K562 (cell line): ENCODE measurements at regions not wholly inside any gene's neighbourhood (a gene's known extent, or its start where the extent isn't known, plus 50 kb on each side); places are given as distances from the start of the nearest gene placed in this dataset.

ENCODE experiments used
- DACH1 ChIP-seq: fragments of 450-650 bp; IDR thresholded peaks from 2 replicates; pipeline ENCODE4 v1.6.1; 2018; ENCODE audit not compliant: partially characterized antibody
- DNMT1 ChIP-seq: fragments of 450-650 bp; IDR thresholded peaks from 2 replicates; pipeline ENCODE4 v1.6.1; 2016; ENCODE audit warnings: antibody characterized with exemption, mild to moderate bottlenecking
- EP400 ChIP-seq: fragments of 450-650 bp; IDR thresholded peaks from 2 replicates; pipeline ENCODE4 v1.6.1; 2017; ENCODE audit warnings: antibody characterized with exemption, mild to moderate bottlenecking, moderate library complexity
- GABPB1 ChIP-seq: sonication (generic); formaldehyde crosslinking; IDR thresholded peaks from 2 replicates; pipeline ENCODE4 v1.8.0; 2022; ENCODE audit warnings: mild to moderate bottlenecking, missing genetic modification reagents
- MAFK ChIP-seq: IDR thresholded peaks from 2 replicates; pipeline ENCODE4 v1.6.1; 2011; ENCODE audit warnings: low read length, improper control_type of control experiment
- NR4A1 ChIP-seq, 2 experiments: fragments of 250-450 bp in 1 of 2; fragments of 450-650 bp in 1 of 2; sonication (Bioruptor Pico) in 1 of 2; IDR thresholded peaks; 2 replicates each; pipeline versions ENCODE4 v1.4.0 to v1.6.1; 2016 to 2020; ENCODE audit warnings: mild to moderate bottlenecking in 2 of 2, missing compliant biosample characterization in 1 of 2, missing genetic modification characterization in 1 of 2, moderate library complexity in 1 of 2
- POLR2G ChIP-seq: fragments of 200-400 bp; formaldehyde crosslinking; IDR thresholded peaks from 2 replicates; pipeline ENCODE4 v1.6.1; 2017; ENCODE audit warnings: low read depth, mild to moderate bottlenecking, antibody characterized with exemption, low read length, moderate library complexity
- RCOR1 ChIP-seq, 2 experiments: IDR thresholded peaks; 2 replicates each; pipeline ENCODE4 v1.6.1; 2012; ENCODE audit warnings: low read depth in 2 of 2, low read length in 2 of 2, borderline replicate concordance in 1 of 2, improper control_type of control experiment in 1 of 2
- RFX7 ChIP-seq: fragments of 250-450 bp; sonication (Bioruptor Pico); IDR thresholded peaks from 2 replicates; pipeline ENCODE4 v1.5.1; 2021; ENCODE audit warnings: mild to moderate bottlenecking
- SMC3 ChIP-seq: conservative IDR thresholded peaks from 2 replicates; pipeline ENCODE4 v1.6.1; 2011; ENCODE audit warnings: low read depth, low read length, improper control_type of control experiment; ENCODE audit not compliant: insufficient read depth
- ZNF175 ChIP-seq: fragments of 200-800 bp; sonication (Bioruptor generic); IDR thresholded peaks from 2 replicates; pipeline ENCODE4 v1.6.1; 2016; ENCODE audit warnings: low read depth, mild to moderate bottlenecking, missing genetic modification characterization, missing compliant biosample characterization
- ZNF384 ChIP-seq: IDR thresholded peaks from 2 replicates; pipeline ENCODE4 v1.6.1; 2012; ENCODE audit warnings: low read depth, low read length, improper control_type of control experiment
- ZNF699 ChIP-seq: fragments of 250-450 bp; sonication (Bioruptor Pico); IDR thresholded peaks from 2 replicates; pipeline ENCODE4 v1.8.0; 2021; ENCODE audit warnings: mild to moderate bottlenecking, moderate library complexity; ENCODE audit not compliant: insufficient replicate concordance
- TF ChIP-seq, protein P1 (sequence below): IDR thresholded peaks from 2 replicates; pipeline ENCODE4 v1.6.1; 2011; ENCODE audit not compliant: insufficient read length; ENCODE audit errors: extremely low read depth
- TF ChIP-seq, protein P2 (sequence below), 2 experiments: fragments of 450-650 bp in 1 of 2; sonication (generic) in 1 of 2; formaldehyde crosslinking in 1 of 2; IDR thresholded peaks; 2 replicates each; pipeline versions ENCODE4 v1.7.1 to v1.9.0; 2016 to 2022; ENCODE audit warnings: inconsistent platforms in 1 of 2, mild to moderate bottlenecking in 1 of 2, missing genetic modification reagents in 1 of 2
- TF ChIP-seq, protein P3 (sequence below): fragments of 450-650 bp; IDR thresholded peaks from 2 replicates; pipeline ENCODE4 v1.6.1; 2016; ENCODE audit warnings: mild to moderate bottlenecking

DNA sequence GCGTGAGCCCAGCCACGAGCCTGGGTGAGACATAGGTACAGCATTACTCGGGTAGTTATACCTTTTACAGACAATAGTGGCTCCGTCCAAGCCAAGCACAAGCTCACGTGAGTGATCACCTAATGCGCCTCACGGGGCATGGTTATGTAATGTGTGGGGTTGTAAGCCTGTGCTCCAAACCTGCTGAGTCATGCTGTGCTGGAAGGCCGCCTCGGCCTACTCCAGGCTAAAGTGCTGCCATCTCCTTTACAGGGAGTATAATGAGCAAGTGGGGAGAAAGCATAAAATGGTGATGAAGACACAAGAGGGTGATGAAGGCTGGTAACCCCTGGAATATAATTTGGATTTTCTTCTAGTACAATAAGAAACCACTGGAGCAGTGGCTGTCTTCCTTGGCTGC lies 175.8 kb upstream of the STT3B start (continued):
- no peak for TF ChIP-seq ZNF699
- 0 out of 2 replicates have a peak, but pooled peaks have one; percentile 43 for TF ChIP-seq ZNF175 (CRISPR knock-in tag)
- TF ChIP-seq DNMT1 = no peak
- TF ChIP-seq DACH1 = peak; percentile 18
- TF ChIP-seq, protein P1, sequence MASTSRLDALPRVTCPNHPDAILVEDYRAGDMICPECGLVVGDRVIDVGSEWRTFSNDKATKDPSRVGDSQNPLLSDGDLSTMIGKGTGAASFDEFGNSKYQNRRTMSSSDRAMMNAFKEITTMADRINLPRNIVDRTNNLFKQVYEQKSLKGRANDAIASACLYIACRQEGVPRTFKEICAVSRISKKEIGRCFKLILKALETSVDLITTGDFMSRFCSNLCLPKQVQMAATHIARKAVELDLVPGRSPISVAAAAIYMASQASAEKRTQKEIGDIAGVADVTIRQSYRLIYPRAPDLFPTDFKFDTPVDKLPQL = no peak
- TF ChIP-seq, protein P2, sequence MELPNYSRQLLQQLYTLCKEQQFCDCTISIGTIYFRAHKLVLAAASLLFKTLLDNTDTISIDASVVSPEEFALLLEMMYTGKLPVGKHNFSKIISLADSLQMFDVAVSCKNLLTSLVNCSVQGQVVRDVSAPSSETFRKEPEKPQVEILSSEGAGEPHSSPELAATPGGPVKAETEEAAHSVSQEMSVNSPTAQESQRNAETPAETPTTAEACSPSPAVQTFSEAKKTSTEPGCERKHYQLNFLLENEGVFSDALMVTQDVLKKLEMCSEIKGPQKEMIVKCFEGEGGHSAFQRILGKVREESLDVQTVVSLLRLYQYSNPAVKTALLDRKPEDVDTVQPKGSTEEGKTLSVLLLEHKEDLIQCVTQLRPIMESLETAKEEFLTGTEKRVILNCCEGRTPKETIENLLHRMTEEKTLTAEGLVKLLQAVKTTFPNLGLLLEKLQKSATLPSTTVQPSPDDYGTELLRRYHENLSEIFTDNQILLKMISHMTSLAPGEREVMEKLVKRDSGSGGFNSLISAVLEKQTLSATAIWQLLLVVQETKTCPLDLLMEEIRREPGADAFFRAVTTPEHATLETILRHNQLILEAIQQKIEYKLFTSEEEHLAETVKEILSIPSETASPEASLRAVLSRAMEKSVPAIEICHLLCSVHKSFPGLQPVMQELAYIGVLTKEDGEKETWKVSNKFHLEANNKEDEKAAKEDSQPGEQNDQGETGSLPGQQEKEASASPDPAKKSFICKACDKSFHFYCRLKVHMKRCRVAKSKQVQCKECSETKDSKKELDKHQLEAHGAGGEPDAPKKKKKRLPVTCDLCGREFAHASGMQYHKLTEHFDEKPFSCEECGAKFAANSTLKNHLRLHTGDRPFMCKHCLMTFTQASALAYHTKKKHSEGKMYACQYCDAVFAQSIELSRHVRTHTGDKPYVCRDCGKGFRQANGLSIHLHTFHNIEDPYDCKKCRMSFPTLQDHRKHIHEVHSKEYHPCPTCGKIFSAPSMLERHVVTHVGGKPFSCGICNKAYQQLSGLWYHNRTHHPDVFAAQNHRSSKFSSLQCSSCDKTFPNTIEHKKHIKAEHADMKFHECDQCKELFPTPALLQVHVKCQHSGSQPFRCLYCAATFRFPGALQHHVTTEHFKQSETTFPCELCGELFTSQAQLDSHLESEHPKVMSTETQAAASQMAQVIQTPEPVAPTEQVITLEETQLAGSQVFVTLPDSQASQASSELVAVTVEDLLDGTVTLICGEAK (IDR thresholded peaks at IDR 0.05) = no peak
- TF ChIP-seq, protein P2 (CRISPR knock-in tag; IDR thresholded peaks at IDR 0.05) = no peak
- peak in 1 of 2 experiments; percentile 71; a peak in 1 of 4 replicates for TF ChIP-seq RCOR1 (IDR thresholded peaks at IDR 0.05; ENCODE audit: borderline replicate concordance in 1 of 2, low read depth in 2 of 2, low read length in 2 of 2)
- TF ChIP-seq GABPB1 (CRISPR knock-in tag) = no peak
- no peak for TF ChIP-seq POLR2G
- TF ChIP-seq NR4A1 (CRISPR knock-in tag; IDR thresholded peaks at IDR 0.05) = no peak
- peak; percentile 94 for TF ChIP-seq NR4A1 (tag; IDR thresholded peaks at IDR 0.05)
- no peak for TF ChIP-seq RFX7 (CRISPR knock-in tag)
- TF ChIP-seq ZNF384 = no peak
- peak; percentile 95 for TF ChIP-seq MAFK
- TF ChIP-seq EP400 = peak; percentile 60; the same call in 1 of the 2 replicates
- TF ChIP-seq, protein P3, sequence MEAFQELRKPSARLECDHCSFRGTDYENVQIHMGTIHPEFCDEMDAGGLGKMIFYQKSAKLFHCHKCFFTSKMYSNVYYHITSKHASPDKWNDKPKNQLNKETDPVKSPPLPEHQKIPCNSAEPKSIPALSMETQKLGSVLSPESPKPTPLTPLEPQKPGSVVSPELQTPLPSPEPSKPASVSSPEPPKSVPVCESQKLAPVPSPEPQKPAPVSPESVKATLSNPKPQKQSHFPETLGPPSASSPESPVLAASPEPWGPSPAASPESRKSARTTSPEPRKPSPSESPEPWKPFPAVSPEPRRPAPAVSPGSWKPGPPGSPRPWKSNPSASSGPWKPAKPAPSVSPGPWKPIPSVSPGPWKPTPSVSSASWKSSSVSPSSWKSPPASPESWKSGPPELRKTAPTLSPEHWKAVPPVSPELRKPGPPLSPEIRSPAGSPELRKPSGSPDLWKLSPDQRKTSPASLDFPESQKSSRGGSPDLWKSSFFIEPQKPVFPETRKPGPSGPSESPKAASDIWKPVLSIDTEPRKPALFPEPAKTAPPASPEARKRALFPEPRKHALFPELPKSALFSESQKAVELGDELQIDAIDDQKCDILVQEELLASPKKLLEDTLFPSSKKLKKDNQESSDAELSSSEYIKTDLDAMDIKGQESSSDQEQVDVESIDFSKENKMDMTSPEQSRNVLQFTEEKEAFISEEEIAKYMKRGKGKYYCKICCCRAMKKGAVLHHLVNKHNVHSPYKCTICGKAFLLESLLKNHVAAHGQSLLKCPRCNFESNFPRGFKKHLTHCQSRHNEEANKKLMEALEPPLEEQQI = peak; percentile 74
- no peak for TF ChIP-seq SMC3
